Esophagus squamous epithelium (tissue), 5 donors: ENCODE measurements at regions not wholly inside any gene's neighbourhood (a gene's known extent, or its start where the extent isn't known, plus 50 kb on each side); places are given as distances from the start of the nearest gene placed in this dataset.

Experiments
- DNase-seq: peaks from one replicate; lab custom pipeline; 2025; lab: John Stamatoyannopoulos, UW
- H3K27ac ChIP-seq, 4 donors: fragments of 200-600 bp; sonication (generic); one replicate each; pipeline ENCODE4 v1.5.1; 2016 to 2019; ENCODE audit warnings: mild to moderate bottlenecking in 1 of 4
- H3K27me3 ChIP-seq, 4 donors: fragments of 200-600 bp; sonication (generic); 1 replicate in 3 of 4; 2 replicates in 1 of 4; pipeline versions ENCODE4 v1.5.1 to v1.6.0; 2017 to 2021; ENCODE audit warnings: antibody characterized with exemption in 1 of 4
- H3K36me3 ChIP-seq, 3 donors: fragments of 200-600 bp; sonication (generic); one replicate each; pipeline ENCODE4 v1.5.1; 2016 to 2019
- H3K4me1 ChIP-seq, 3 donors: fragments of 200-600 bp; sonication (generic); one replicate each; pipeline ENCODE4 v1.5.1; 2017 to 2019
- H3K4me3 ChIP-seq, 4 donors: fragments of 200-600 bp; sonication (generic); 1 replicate in 3 of 4; 2 replicates in 1 of 4; pipeline ENCODE4 v1.5.1; 2016 to 2019; ENCODE audit warnings: mild to moderate bottlenecking in 2 of 4, moderate library complexity in 1 of 4
- H3K9me3 ChIP-seq, 3 donors: fragments of 200-600 bp; sonication (generic); one replicate each; pipeline ENCODE4 v1.5.1; 2016 to 2019
- CTCF ChIP-seq, 6 experiments: fragments of 450-650 bp in 4 of 6; fragments of 200-600 bp in 2 of 6; sonication (generic) in 2 of 6; IDR thresholded peaks; one replicate each; pipeline ENCODE4 v1.5.1; 2016 to 2019; ENCODE audit warnings: antibody characterized with exemption in 6 of 6, mild to moderate bottlenecking in 4 of 6, moderate library complexity in 4 of 6
- POLR2A ChIP-seq, 4 donors: fragments of 450-650 bp; IDR thresholded peaks; one replicate each; pipeline ENCODE4 v1.6.1; 2017; ENCODE audit warnings: antibody characterized with exemption in 4 of 4, mild to moderate bottlenecking in 4 of 4, moderate library complexity in 3 of 4
- WGBS, 2 donors: methylation state at CpG; one replicate each; pipeline ENCODE4 v1.1.5; 2018; 5-methylcytosine and 5-hydroxymethylcytosine counted together
- intact Hi-C: fragments of 100-400 bp; cut with DNase I; formaldehyde crosslinking; loops from one replicate; pipeline ENCODE4 v1.15.0; 2022
- donor health status: DM: yes; HTN: yes; CAD: no.

GRCh38 chr14:25843481-25844470 lies 754.1 kb downstream of the NOVA1 start:
- 53 to 65% methylated on average over 5 of the region's 5 CpGs for WGBS, 2 donors
- DNase-seq: no peak

DNA sequence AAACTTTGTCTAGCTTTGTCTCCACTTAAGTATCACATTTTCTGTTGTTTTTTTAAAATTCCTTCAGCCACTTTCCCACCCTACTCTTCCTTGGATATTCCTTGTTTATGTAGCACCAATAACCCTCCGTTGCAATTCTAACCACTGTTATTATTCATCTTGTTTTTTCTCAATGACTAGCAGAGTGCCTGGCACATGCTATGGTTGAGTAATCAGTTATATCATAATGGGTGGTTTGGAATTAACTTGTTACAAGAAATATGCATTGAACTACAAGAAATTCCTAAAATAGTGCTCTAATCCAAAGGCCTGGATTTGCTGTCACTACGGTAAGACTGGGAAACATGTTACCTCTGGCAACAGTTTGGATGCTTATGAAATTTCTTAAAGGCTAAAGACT lies 756.6 kb downstream of the NOVA1 start:
- Histone ChIP-seq H3K36me3 (no peaks in the 10 kb centered on the region), H3K9me3 (no peaks in the 10 kb centered on the region), H3K4me3 (no peak overlapping the region), H3K27ac (no peak overlapping the region), H3K27me3 (no peaks in the 10 kb centered on the region), H3K4me1 (no peaks in the 10 kb centered on the region)
- 25 to 42% methylated on average over 2 of the region's 2 CpGs for WGBS, 2 donors
- DNase-seq: no peak
- intact Hi-C loops: no loop called here
- no peak for TF ChIP-seq CTCF (IDR thresholded peaks at IDR 0.05)
- no peak for TF ChIP-seq POLR2A (IDR thresholded peaks at IDR 0.05)

More at GRCh38 chr14:25843481-25844470, 754.1 kb downstream of the NOVA1 start:
- TF ChIP-seq POLR2A (IDR thresholded peaks at IDR 0.05) (no peak), CTCF (IDR thresholded peaks at IDR 0.05) (no peak)
- Histone ChIP-seq H3K4me3 (no peak overlapping the region), H3K4me1 (no peaks in the 10 kb centered on the region), H3K9me3 (no peaks in the 10 kb centered on the region), H3K36me3 (no peaks in the 10 kb centered on the region), H3K27me3 (no peaks in the 10 kb centered on the region), H3K27ac (no peak overlapping the region)
- intact Hi-C loops: no loop called here

- 28 to 44% methylated on average over 3 of the region's 3 CpGs for WGBS, 2 donors
- no peak overlapping the region for H3K4me3 ChIP-seq
- no peaks in the 10 kb centered on the region for H3K4me1 ChIP-seq
- no peaks in the 10 kb centered on the region for H3K36me3 ChIP-seq
- no peak for TF ChIP-seq CTCF (IDR thresholded peaks at IDR 0.05)
- intact Hi-C loops: no loop called here
- H3K9me3 ChIP-seq: no peaks in the 10 kb centered on the region
- no peak overlapping the region for H3K27ac ChIP-seq
- H3K27me3 ChIP-seq: no peaks in the 10 kb centered on the region
- DNase-seq: no peak
These were observed 760.3 kb downstream of the NOVA1 start for GRCh38 chr14:25837551-25837965.

DNA sequence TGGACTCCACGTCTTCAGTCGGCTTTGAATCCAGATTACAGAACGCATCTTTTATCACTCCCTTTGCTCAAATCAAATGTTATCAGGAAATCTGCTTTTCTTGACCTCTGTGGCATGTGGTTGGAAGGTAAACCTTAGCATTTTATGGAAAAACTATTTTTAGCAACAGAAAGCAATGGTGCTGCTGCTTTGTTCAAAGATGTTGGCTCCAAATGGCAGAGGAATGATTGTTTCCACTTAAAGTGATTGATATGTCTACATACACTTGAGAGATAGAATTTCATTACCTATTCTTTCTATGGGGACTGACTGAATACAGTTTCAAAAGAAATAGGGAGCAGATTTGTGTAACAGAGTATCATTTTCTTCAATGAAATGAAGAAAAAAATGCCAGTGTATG lies 761.2 kb downstream of the NOVA1 start:
- no peaks in the 10 kb centered on the region for H3K36me3 ChIP-seq
- H3K27ac ChIP-seq: no peak overlapping the region
- DNase-seq: no peak
- intact Hi-C loops: no loop called here
- TF ChIP-seq CTCF (IDR thresholded peaks at IDR 0.05) (no peak), POLR2A (IDR thresholded peaks at IDR 0.05) (no peak)
- WGBS, 2 donors: 81 to 89% methylated on average over 3 of the region's 3 CpGs
- H3K27me3 ChIP-seq: no peaks in the 10 kb centered on the region
- no peaks in the 10 kb centered on the region for H3K4me1 ChIP-seq
- H3K9me3 ChIP-seq: no peaks in the 10 kb centered on the region
- H3K4me3 ChIP-seq: no peak overlapping the region

DNA sequence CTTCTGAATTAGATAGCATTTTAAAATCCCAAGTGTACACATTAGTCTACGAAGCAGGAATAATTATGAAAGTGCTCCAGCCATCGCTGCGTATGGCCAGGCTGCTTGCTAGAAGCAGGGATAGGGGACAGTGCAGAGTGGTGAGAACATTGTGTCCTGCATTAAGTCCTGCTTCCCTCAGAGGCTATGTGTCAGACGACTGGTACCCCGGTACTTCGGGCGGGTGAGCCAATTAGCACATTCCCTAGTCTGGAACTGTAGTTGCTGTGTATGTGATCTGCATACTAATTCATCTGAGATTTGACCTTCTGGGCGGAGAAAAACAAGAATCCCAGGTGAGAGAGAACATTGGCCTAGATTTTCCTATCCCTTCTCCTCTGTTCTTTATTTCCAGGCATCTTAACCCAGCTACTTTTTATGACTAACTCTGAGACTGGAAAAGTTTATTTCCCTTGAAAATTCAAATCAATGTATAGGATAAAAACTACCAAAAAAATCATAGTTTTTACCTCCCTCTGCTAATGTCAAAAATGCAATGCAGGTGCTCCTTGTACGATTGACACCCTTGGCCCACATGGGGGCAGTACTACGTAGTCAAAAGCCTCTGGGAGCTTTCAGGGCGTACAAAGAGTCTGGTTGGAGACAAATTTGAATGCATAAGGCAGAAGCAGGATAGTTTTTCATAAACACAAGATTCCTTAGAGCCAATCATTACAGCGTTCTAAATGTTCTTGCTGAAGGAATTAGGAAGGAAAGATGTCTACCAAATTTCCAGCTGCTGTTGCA lies 764.3 kb downstream of the NOVA1 start:
- 53 to 66% methylated on average over 12 of the region's 12 CpGs for WGBS, 2 donors
- no peak for DNase-seq
- intact Hi-C loops: no loop called here
- Histone ChIP-seq H3K36me3 (no peaks in the 10 kb centered on the region), H3K9me3 (no peaks in the 10 kb centered on the region), H3K4me1 (no peaks in the 10 kb centered on the region), H3K4me3 (no peak overlapping the region), H3K27ac (no peak overlapping the region), H3K27me3 (no peaks in the 10 kb centered on the region)
- no peak for TF ChIP-seq CTCF (IDR thresholded peaks at IDR 0.05)
- no peak for TF ChIP-seq POLR2A (IDR thresholded peaks at IDR 0.05)
